Keratinocyte (primary cell): ENCODE measurements at regions not wholly inside any gene's neighbourhood (a gene's known extent, or its start where the extent isn't known, plus 50 kb on each side); places are given as distances from the start of the nearest gene placed in this dataset.
A peak's percentile ranks its signal among the peaks of the same experiment; 100 is the strongest.

ENCODE experiments used
- DNase-seq: peaks from one replicate; pipeline ENCODE4 v3.0.0-alpha.2; 2011; ENCODE audit warnings: low read depth, missing footprints, low spot score
- FAIRE-seq: peaks from 2 replicates; lab custom pipeline; 2011; peaks lifted over from hg19 to GRCh38; lab: Jason Lieb, UNC
- H2AFZ ChIP-seq: 2 replicates; pipeline ENCODE4 v1.6.0; 2012; ENCODE audit warnings: low read length, control low read depth, inconsistent platforms; ENCODE audit not compliant: control insufficient read depth
- H3K27ac ChIP-seq: 2 replicates; pipeline ENCODE4 v1.5.1; 2011; ENCODE audit warnings: low read length; ENCODE audit not compliant: control insufficient read depth, insufficient read depth
- H3K27me3 ChIP-seq: 3 replicates; pipeline ENCODE4 v1.6.0; 2011; ENCODE audit warnings: low read length; ENCODE audit not compliant: control insufficient read depth, insufficient read depth; ENCODE audit errors: extremely low read depth
- H3K36me3 ChIP-seq, 2 experiments: 2 replicates in 1 of 2; 3 replicates in 1 of 2; pipeline ENCODE4 v1.5.1; 2011; ENCODE audit warnings: low read length in 2 of 2, mild to moderate bottlenecking in 1 of 2; ENCODE audit not compliant: control insufficient read depth in 2 of 2, insufficient read depth in 2 of 2; ENCODE audit errors: extremely low read depth in 1 of 2
- H3K4me1 ChIP-seq: 3 replicates; pipeline ENCODE4 v1.5.1; 2011; ENCODE audit warnings: low read length; ENCODE audit not compliant: control insufficient read depth, insufficient read depth; ENCODE audit errors: extremely low read depth
- H3K4me2 ChIP-seq: 3 replicates; pipeline ENCODE4 v1.6.0; 2011; ENCODE audit warnings: low read depth, low read length; ENCODE audit not compliant: control insufficient read depth, insufficient read depth; ENCODE audit errors: extremely low read depth
- H3K4me3 ChIP-seq, 3 experiments: fragments of 200-600 bp in 1 of 3; sonication (generic) in 1 of 3; 2 replicates in 2 of 3; 3 replicates in 1 of 3; pipeline ENCODE4 v1.5.1; 2011 to 2016; ENCODE audit warnings: low read length in 3 of 3, mild to moderate bottlenecking in 3 of 3, control low read depth in 2 of 3, inconsistent platforms in 1 of 3, low read depth in 1 of 3, mixed read lengths in 1 of 3, mixed run types in 1 of 3, moderate library complexity in 1 of 3; ENCODE audit not compliant: control insufficient read depth in 2 of 3, insufficient read depth in 2 of 3; ENCODE audit errors: extremely low read depth in 1 of 3
- H3K79me2 ChIP-seq: 2 replicates; pipeline ENCODE4 v1.6.0; 2012; ENCODE audit warnings: low read length; ENCODE audit not compliant: control insufficient read depth, insufficient read depth
- H3K9ac ChIP-seq: 3 replicates; pipeline ENCODE4 v1.6.0; 2011; ENCODE audit warnings: low read length; ENCODE audit not compliant: control insufficient read depth, insufficient read depth; ENCODE audit errors: extremely low read depth
- H3K9me1 ChIP-seq: 3 replicates; pipeline ENCODE4 v1.6.0; 2011; ENCODE audit warnings: low read length; ENCODE audit not compliant: control insufficient read depth, insufficient read depth; ENCODE audit errors: extremely low read depth
- H3K9me3 ChIP-seq: 2 replicates; pipeline ENCODE4 v1.5.1; 2012; ENCODE audit warnings: low read depth, low read length; ENCODE audit not compliant: control insufficient read depth
- H4K20me1 ChIP-seq: 3 replicates; pipeline ENCODE4 v1.6.0; 2011; ENCODE audit warnings: low read length; ENCODE audit not compliant: control insufficient read depth, insufficient read depth; ENCODE audit errors: extremely low read depth
- CTCF ChIP-seq, 3 experiments: IDR thresholded peaks in 1 of 3; conservative IDR thresholded peaks in 1 of 3; optimal IDR thresholded peaks in 1 of 3; 2 replicates in 2 of 3; 3 replicates in 1 of 3; pipeline versions ENCODE3 to v1.5.1; 2011; ENCODE audit warnings: low read length in 3 of 3, mild to moderate bottlenecking in 3 of 3, moderate library complexity in 2 of 3, control low read depth in 1 of 3, inconsistent platforms in 1 of 3; ENCODE audit not compliant: insufficient read depth in 2 of 3; ENCODE audit errors: extremely low read depth in 1 of 3
- EZH2 ChIP-seq: IDR thresholded peaks from one replicate; pipeline ENCODE4 v1.6.1; 2012; ENCODE audit warnings: inconsistent platforms, mild to moderate bottlenecking, low read length, moderate library complexity
- dilution Hi-C: fragments of 300-500 bp; cut with MboI; formaldehyde crosslinking; loops from one replicate; pipeline ENCODE4 v1.7.0; 2020; ENCODE audit warnings: low sequenced_read_pairs; ENCODE audit not compliant: extremely low pct_ligation_motif_present

GRCh38 chr2:207219081-207219630 lies 53.4 kb upstream of the KLF7 start:
- Histone ChIP-seq H3K27ac (peak overlapping the region; percentile 52), H3K27me3 (no peaks in the 10 kb centered on the region), H3K4me1 (peaks cover 20% of the 10 kb centered on the region), H3K9me3 (no peaks in the 10 kb centered on the region), H3K79me2 (no peaks in the 10 kb centered on the region), H3K4me2 (peak overlapping the region; percentile 86), H3K9ac (no peak overlapping the region), H2AFZ (peak overlapping the region; percentile 66), H4K20me1 (no peaks in the 10 kb centered on the region), H3K9me1 (no peaks in the 10 kb centered on the region), H3K36me3 (no peaks in the 10 kb centered on the region), H3K4me3 (peak overlapping the region in 2 of 3 experiments; percentile 24 to 50)
- dilution Hi-C loops = no loop called here
- FAIRE-seq (no peak), DNase-seq (no peak)
- TF ChIP-seq CTCF (optimal IDR thresholded peaks at IDR 0.05 in 1 of 3, IDR thresholded peaks at IDR 0.05 in 1 of 3, conservative IDR thresholded peaks at IDR 0.05 in 1 of 3; ENCODE audit: extremely low read depth in 1 of 3, insufficient read depth in 2 of 3, low read length in 3 of 3) = no peak
- no peak for TF ChIP-seq EZH2

- FAIRE-seq = peak; percentile 93
- H2AFZ ChIP-seq = peak overlapping the region; percentile 66
- H3K27me3 ChIP-seq = no peaks in the 10 kb centered on the region
- H3K4me1 ChIP-seq = peaks cover 20% of the 10 kb centered on the region
- no peaks in the 10 kb centered on the region for H3K79me2 ChIP-seq
- H3K36me3 ChIP-seq = no peaks in the 10 kb centered on the region
- no peaks in the 10 kb centered on the region for H3K9me3 ChIP-seq
- TF ChIP-seq EZH2 (no peak), CTCF (optimal IDR thresholded peaks at IDR 0.05 in 1 of 3, IDR thresholded peaks at IDR 0.05 in 1 of 3, conservative IDR thresholded peaks at IDR 0.05 in 1 of 3; ENCODE audit: extremely low read depth in 1 of 3, insufficient read depth in 2 of 3, low read length in 3 of 3) (no peak)
- no peak for DNase-seq
- no peak overlapping the region for H3K9ac ChIP-seq
- H3K9me1 ChIP-seq = no peaks in the 10 kb centered on the region
- H4K20me1 ChIP-seq = no peaks in the 10 kb centered on the region
- H3K27ac ChIP-seq = peak overlapping the region; percentile 52
- dilution Hi-C loops = no loop called here
- H3K4me2 ChIP-seq = peak overlapping the region; percentile 86
- peak overlapping the region in 2 of 3 experiments; percentile 24 to 50 for H3K4me3 ChIP-seq
Measured at GRCh38 chr2:207219676-207220501, 54.1 kb upstream of the KLF7 start.
